ENCODE measurements at regions not wholly inside any gene's neighbourhood (a gene's known extent, or its start where the extent isn't known, plus 50 kb on each side); places are given as distances from the start of the nearest gene placed in this dataset.

DNA sequence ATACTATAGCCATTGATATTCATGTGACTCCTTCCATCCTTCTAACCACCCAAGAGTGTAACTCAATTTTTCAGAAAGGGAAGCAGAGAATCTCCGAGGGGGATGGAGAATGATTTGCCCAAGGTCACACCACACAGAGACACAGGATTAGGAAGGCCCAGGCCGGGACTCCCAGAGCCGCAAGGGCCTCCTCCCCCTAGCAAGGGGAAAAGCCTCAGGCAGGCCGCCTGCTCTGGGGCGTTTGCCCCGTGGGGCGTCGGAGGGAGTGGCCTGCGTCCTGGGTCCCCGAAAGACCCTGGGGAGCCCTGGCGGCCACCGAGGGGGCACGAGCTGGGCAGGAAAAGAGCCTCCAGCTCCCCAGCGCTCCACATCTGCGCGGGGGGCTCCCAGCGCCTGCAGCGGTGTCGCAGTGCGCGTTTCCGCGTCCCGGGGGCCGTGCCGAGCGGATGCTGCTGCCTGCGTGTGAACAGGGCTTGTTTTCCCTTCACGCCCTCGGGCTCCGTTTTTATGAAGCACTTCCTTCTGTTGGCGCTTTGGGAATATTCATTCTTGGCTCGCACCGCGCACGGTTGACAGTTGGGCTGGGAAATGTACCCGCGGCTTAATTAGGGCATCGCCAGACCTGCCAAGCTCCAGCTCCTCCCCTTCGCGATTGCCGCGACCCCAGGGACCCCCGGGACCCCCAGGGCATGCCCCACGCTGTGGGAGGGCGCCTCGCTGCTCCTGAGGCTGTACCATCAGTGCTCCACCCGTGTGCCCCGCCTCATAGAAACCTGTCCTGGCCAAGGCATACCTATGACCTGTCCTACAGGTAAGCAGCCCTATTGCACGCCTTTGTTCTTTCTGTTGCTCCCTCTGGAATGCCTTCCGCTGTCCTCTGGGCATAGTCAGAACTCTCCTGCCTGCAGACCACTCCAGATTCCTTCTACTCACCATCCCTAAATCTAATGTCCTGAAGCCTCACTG, 158.9 kb upstream of the GLI2 start:
- no peak for DNase-seq

GRCh38 chr2:120577721-120578295, 157.9 kb upstream of the GLI2 start:
- no peak for DNase-seq

DNA sequence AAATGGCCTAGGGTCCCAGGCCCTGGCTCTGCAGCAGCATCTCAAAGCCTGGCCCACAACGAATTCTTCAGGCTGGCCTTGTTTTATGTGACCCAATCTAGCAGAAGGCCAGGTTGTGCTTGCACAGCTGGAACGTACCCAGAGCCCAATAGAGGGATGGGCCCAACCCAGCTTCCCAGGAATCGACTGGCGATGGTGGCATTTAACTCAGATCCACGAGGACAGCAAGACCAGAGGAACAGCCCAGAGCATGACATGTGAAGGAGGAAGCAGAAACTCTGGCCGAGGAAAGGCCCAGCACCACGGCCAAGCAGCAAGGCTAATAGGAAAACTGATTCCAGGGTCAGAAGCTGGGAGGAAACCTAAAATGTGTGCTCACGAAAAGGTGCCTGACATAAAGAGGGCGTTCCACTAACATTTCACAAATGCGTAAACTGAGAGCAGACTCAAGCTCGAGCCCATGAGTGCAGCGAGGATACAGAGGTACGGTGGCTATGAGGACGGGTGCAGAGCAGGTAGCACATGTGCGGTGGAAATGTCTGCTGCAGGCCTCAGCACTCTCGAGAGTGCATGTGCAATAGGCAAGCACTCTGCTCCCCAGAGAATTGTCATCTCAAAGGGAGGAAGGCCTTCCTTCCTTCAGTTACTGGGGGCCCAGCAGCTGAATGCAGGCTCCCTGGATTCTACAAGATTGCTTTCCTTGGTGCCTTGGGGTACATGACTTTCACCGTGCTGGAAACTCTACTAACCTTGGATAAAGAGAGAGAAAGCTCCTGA, 156.9 kb upstream of the GLI2 start:
- no peak for DNase-seq

DNA sequence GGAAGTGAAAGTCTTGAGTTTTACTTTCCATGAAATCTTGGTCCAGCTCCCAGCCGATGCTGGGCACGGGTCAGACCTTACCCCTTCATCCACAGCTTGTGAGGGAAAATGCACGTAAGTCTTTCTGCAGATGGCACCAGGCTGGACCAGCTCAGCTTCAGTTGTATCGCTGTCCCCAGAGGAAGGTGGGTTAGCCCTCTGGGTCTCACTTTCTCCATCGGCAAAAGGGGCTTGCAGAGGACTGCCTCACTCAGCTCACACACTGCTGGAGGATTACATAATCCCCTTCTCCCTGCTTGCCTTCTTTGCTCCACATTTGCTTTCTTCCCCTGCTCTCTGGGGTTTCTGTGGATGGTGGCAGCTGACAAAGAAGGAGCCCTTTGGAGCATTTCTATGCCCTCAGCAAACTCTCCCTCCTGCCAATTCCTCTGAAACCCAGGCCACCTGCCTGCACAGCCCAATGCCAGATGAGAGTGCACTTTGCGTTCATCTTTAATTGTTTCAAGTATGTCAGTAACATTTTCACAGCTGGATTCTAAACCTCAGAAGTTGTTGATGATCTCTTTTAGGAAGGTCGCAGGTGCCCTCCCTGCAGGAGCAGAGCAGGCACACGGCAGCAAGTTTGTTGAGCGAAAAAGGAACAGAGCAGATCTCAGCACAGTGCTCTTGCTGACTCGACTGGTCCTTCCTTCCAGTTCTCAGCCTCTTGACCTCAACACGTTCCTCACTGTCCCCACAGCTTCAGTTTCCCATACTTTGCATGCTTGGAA, 155.6 kb upstream of the GLI2 start:
- DNase-seq = no peak

- DNase-seq = no peak
Measured at GRCh38 chr2:120580709-120581108, 155.0 kb upstream of the GLI2 start.

DNA sequence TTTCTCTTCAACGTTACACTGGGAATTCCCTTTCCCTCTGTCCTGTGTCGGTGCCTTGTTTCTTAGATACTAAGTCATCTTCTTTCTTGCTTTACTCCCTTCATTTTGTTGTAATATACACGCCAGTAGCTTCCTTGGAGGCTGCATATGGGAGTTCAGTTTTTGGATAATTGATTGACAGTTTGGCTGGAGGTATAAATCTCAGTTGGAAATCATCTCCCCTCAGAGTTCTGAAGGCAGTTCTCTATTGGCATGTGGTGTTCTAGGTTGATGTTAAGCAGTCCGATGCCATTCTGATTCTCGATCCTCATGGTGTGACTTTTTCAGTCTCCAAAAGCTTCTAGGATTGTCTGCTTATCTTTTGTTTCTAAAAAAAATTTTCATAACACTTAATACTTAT, 152.5 kb upstream of the GLI2 start:
- DNase-seq = no peak

DNA sequence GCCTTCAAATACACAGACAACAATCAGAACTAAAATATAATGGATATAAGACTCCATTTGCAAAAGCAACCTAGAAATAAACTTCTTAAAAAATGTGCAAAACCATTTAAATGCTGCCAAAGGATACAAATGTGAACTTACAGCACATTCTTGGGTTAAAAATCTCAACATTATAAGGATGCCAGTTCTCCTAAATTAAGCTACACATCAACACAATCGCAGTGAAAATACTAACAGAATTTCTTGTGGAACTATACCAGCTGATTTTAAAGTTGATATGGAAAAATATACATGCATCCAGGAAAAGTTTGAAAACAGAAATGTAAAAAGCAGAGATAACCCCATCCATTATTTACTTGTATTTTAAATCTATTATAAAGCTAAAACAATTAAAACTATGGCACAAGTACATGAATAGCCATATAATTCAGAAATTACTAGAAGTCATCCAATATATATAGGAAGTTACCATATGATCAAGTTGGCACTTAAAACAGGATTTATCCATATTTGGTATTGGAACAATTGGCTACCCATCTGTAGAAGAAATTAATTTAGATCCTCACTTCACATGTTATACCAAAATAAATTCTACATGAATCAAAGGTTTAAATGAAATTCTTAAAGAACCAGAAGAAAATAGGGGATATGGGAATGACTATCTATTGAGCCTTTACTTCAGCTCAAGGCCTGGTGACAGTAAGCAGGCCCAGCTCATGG, 151.7 kb upstream of the GLI2 start:
- no peak for DNase-seq

- DNase-seq = no peak
Measured at GRCh38 chr2:120586507-120587278, 149.0 kb upstream of the GLI2 start.

GRCh38 chr2:120587279-120587996, 148.2 kb upstream of the GLI2 start:
- no peak for DNase-seq

DNA sequence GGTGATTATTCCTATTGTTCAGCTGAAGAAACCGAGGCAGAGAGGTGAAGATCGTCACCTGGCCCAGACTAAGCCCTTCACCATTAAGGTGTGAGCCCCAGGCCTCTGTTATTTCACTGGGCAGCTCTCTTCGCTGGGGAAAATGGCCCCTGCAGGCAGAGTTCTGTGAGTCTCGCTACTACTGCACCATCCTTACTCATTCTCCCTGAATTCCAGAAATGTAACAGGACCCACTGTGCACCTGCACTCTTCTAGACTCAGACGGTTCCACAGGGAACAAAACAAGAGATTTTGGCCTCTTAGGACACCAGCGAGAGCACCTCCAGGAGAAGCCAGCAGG, 147.7 kb upstream of the GLI2 start:
- no peak for DNase-seq

GRCh38 chr2:120589771-120590608, 145.7 kb upstream of the GLI2 start:
- no peak for DNase-seq

DNA sequence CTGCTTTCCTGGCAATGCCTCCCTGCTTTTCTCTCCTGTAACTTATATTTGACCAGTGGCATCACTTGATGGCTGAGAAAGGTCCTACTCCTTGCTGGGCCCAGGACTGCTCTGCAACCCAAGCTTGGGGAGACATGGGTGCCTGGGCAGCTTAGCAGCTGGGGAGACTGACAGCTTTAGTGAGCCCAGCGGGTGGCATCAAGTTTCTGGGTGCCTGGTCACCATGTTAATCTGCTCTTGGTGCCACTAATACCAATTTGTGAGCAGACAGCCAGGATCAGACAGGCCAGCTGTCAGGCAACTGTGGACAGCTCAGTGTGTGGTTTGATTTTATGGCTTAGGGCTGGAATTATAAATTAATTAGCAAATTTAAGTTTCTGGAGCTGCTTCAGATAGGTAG, 144.8 kb upstream of the GLI2 start:
- no peak for DNase-seq

DNA sequence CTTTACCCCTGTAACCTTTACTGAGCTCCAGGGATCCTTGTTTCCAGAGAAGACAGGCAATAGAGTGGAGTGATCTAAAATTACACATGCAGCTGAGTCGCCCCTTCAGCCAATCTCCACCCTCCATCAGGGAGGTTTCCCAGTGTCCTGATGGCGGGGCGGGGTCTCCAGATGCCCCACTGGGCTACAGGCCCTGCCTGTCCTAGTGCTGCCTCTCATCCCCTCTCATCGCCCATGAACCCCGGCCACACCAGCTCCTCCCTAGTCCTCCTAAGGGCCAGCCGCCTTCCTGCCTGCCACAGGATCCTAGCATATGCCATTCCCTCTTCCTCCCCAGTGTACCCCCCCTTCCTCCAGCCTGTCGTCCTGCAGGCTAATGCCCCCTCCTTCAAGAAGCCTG, 144.1 kb upstream of the GLI2 start:
- no peak for DNase-seq

- DNase-seq = no peak
Measured at GRCh38 chr2:120592084-120592483, 143.6 kb upstream of the GLI2 start.

GRCh38 chr2:120593921-120594686, 141.6 kb upstream of the GLI2 start:
- DNase-seq = no peak

DNA sequence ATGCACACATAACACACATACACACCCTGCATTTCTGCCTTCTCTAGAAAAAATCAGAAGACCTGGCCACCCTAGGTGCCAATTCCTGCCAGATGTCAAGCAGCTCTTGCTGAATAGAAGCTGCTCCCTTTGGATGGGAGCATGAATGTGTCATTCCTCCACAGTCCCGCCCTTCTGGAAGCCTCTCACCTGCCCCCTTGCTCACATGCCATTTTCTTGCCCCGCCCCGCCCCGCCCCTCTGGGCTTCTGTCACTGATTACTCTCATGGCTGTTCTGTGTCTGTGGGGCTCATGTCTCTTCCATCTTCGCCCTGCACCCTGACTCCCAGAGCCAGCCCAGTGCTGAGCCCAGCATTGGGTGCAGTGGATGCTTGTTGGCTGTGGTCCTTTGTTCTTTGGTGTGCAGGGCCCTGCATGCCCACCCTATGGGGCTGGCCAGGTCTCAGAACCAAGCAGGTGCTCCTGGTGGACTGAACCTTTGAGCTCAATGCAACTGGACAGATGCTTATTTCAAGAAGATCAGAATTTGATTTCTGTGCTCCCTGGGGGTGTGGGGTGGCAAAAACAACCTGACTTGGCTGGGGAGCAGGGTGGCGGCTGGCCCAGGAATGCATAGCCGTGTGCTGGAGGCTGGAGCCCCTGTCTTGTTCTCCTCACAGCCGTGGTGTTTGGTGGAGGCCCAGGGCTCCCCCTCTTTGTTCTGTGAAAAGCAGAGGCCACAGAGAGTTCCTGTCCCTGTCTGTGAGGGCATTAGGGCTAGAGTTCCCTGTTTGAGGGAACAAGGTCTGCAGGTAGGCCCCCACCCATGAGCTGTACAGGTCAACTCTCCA, 140.6 kb upstream of the GLI2 start:
- no peak for DNase-seq

- no peak for DNase-seq
Measured at GRCh38 chr2:120595739-120596138, 139.9 kb upstream of the GLI2 start.

DNA sequence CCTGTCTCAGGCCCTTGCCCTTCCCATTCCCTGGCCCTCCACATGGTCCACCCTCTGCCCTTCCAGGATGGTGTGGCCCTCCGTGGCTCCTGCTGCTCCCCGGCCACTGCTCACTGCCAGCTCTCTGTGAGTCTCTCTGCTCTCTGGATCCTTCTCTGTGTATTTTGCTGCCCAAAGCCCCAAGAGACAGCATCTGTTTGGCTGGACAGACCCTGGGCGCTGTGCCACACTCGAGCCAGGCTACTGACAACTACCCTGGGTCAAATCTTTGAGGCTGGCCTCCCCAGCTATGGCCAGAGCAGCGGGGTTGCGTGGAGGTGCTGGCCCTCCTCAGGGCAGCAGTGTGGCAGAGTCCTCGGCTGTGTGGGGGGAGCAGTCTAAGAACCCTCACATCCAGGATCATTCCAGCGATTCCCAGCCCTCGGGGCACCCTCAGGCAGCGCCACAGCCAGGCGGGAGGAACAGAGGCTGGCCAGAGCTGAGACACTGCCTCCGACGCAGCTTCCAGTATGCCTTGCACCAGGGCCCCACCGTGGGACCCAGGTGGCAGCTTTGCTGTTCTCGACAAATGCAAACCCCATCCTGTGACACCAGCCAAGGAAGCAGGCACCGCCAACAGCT, 139.4 kb upstream of the GLI2 start:
- no peak for DNase-seq
